ENCODE measurements at regions not wholly inside any gene's neighbourhood (a gene's known extent, or its start where the extent isn't known, plus 50 kb on each side); places are given as distances from the start of the nearest gene placed in this dataset.

DNA sequence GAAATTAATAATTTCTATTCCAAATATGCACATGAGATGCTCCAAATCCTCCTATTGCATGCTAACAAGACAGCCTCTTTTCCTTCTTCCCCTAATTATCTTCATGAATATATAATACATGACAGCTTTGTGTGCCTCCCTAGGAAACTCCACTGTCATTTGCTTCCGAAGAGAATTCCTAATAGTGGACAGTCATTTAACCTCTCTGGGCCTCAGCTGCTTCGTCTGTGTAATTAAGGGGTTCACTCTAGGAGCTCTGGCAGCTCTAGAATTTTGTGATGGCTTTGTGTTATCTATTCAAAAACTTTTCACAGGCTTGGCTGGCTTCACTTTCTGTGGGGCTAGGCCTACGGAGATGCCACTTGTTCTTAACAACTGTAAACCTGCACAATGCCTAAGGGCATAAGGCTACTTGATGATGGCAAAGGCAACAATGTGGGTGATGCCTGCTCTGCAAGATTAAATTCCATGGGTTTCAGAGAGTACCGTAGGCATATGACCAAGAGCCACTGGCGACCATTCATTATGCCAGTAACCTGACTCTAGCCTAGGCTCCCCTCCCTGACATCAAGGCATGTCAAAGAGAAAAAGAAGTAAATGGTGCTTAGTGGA, 333.8 kb upstream of the UMPS start (continued):
- no peak for TF ChIP-seq MAX (IDR thresholded peaks at IDR 0.05)
- no peak for TF ChIP-seq KDM5A (IDR thresholded peaks at IDR 0.05; ENCODE audit: low read length)
